ENCODE measurements at regions not wholly inside any gene's neighbourhood (a gene's known extent, or its start where the extent isn't known, plus 50 kb on each side); places are given as distances from the start of the nearest gene placed in this dataset.

DNA sequence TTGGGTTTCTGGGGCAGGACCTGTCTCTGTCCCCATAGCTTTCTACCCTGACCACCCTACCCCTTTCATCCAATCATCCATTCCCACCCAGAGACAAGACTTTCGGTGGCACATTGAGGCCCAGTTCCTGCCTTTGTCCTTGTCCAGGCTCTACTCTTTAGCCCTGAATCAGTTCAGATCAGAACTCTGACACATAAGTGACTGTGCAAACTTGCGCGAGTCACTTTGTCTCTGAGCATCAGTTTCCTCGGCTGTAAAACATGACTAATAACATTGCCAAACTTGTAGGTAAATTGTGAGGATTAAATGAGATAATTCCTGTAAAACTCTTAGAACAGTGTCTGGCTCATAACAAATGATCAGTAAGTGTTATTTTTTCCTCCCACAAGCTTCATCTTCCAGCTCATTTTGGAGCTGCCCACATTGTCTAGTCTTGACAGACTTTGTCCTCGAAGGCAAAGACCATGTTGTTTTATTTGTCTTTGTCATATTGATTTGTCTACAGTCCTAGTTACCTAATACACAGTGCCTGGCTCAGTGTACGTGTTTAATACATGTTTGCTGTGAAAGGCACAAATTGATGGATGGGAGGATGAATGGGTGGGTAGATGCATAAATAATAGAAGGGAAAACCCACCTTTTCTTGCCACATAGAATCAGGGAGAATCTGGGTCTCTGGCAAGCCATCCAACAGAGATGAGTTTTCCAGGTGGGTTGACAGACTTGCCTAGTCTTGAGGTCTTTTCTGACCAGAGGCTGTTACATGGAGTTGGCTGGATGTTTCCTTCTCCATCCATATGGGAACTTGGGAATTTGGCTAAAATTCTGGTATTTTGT, 262.9 kb downstream of the OMA1 start:
- no peaks in the 10 kb centered on the region for H3K4me1 ChIP-seq (ENCODE audit: insufficient read depth, low read length)
- H3K4me2 ChIP-seq (ENCODE audit: insufficient read depth, low read length) = no peak overlapping the region
- H3K79me2 ChIP-seq (ENCODE audit: insufficient read depth, low read length) = no peaks in the 10 kb centered on the region
- no peak for ATAC-seq (ENCODE audit: insufficient read depth, low read depth)
- H3K27me3 ChIP-seq (ENCODE audit: insufficient read depth, low read length, poor library complexity) = no peaks in the 10 kb centered on the region
- H4K20me1 ChIP-seq (ENCODE audit: insufficient read depth, low read length) = no peaks in the 10 kb centered on the region
- no peak for TF ChIP-seq EZH2 (IDR thresholded peaks at IDR 0.05; ENCODE audit: borderline replicate concordance, low read depth, low read length, severe bottlenecking)
- TF ChIP-seq, protein P1, sequence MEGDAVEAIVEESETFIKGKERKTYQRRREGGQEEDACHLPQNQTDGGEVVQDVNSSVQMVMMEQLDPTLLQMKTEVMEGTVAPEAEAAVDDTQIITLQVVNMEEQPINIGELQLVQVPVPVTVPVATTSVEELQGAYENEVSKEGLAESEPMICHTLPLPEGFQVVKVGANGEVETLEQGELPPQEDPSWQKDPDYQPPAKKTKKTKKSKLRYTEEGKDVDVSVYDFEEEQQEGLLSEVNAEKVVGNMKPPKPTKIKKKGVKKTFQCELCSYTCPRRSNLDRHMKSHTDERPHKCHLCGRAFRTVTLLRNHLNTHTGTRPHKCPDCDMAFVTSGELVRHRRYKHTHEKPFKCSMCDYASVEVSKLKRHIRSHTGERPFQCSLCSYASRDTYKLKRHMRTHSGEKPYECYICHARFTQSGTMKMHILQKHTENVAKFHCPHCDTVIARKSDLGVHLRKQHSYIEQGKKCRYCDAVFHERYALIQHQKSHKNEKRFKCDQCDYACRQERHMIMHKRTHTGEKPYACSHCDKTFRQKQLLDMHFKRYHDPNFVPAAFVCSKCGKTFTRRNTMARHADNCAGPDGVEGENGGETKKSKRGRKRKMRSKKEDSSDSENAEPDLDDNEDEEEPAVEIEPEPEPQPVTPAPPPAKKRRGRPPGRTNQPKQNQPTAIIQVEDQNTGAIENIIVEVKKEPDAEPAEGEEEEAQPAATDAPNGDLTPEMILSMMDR (IDR thresholded peaks at IDR 0.05; ENCODE audit: borderline replicate concordance, extremely low read depth, low read length, poor library complexity, severe bottlenecking) = no peak
- H2AFZ ChIP-seq (ENCODE audit: low read depth, low read length) = no peak overlapping the region
- no peaks in the 10 kb centered on the region for H3K9me3 ChIP-seq (ENCODE audit: insufficient read depth, low read length, severe bottlenecking)
- H3K9ac ChIP-seq (ENCODE audit: low read depth, low read length) = no peak overlapping the region
- H3K36me3 ChIP-seq (ENCODE audit: insufficient read depth, low read length) = no peaks in the 10 kb centered on the region
- H3K4me3 ChIP-seq (ENCODE audit: low read depth in 1 of 2, low read length in 2 of 2) = no peak overlapping the region
- no peak for DNase-seq
- no peak overlapping the region for H3K27ac ChIP-seq (ENCODE audit: low read length)

- H3K79me2 ChIP-seq (ENCODE audit: insufficient read depth, low read length) = no peaks in the 10 kb centered on the region
- no peaks in the 10 kb centered on the region for H3K36me3 ChIP-seq (ENCODE audit: insufficient read depth, low read length)
- H3K4me1 ChIP-seq (ENCODE audit: insufficient read depth, low read length) = no peaks in the 10 kb centered on the region
- DNase-seq (no peak), ATAC-seq (ENCODE audit: insufficient read depth, low read depth) (no peak)
- H3K9me3 ChIP-seq (ENCODE audit: insufficient read depth, low read length, severe bottlenecking) = no peaks in the 10 kb centered on the region
- H3K9ac ChIP-seq (ENCODE audit: low read depth, low read length) = no peak overlapping the region
- H2AFZ ChIP-seq (ENCODE audit: low read depth, low read length) = no peak overlapping the region
- no peaks in the 10 kb centered on the region for H3K27me3 ChIP-seq (ENCODE audit: insufficient read depth, low read length, poor library complexity)
- TF ChIP-seq, protein P1 (IDR thresholded peaks at IDR 0.05; ENCODE audit: borderline replicate concordance, extremely low read depth, low read length, poor library complexity, severe bottlenecking) = no peak
- no peak overlapping the region for H3K4me3 ChIP-seq (ENCODE audit: low read depth in 1 of 2, low read length in 2 of 2)
- H3K27ac ChIP-seq (ENCODE audit: low read length) = no peak overlapping the region
- H4K20me1 ChIP-seq (ENCODE audit: insufficient read depth, low read length) = no peaks in the 10 kb centered on the region
- no peak overlapping the region for H3K4me2 ChIP-seq (ENCODE audit: insufficient read depth, low read length)
Measured at GRCh38 chr1:58282623-58283387, 263.7 kb downstream of the OMA1 start.

DNA sequence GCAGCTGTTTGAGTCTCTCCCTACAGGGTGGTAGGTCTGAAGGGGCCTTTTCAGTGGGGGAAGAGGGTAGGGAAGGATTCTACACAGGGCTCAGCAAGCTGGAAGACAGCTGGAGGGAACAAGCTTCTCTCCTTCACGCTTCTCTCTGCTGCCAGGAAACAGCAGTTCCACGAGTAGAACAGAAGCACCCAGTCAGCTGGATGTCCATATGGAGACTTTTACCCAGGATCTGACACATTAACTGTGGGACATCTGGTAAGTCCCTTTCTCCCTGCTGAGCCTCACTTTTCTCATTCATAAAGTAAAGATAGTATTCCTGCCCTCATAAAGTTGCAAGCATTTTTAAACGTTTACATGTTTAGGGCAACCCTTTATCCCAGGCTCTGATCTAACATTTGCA, 280.3 kb downstream of the OMA1 start:
- no peak for ATAC-seq (ENCODE audit: insufficient read depth, low read depth)
- H3K9ac ChIP-seq (ENCODE audit: low read depth, low read length) = no peak overlapping the region
- TF ChIP-seq, protein P1 (IDR thresholded peaks at IDR 0.05; ENCODE audit: borderline replicate concordance, extremely low read depth, low read length, poor library complexity, severe bottlenecking) = no peak
- no peak for TF ChIP-seq EZH2 (IDR thresholded peaks at IDR 0.05; ENCODE audit: borderline replicate concordance, low read depth, low read length, severe bottlenecking)
- H3K79me2 ChIP-seq (ENCODE audit: insufficient read depth, low read length) = no peaks in the 10 kb centered on the region
- H3K4me1 ChIP-seq (ENCODE audit: insufficient read depth, low read length) = no peaks in the 10 kb centered on the region
- H3K27ac ChIP-seq (ENCODE audit: low read length) = no peak overlapping the region
- H3K4me3 ChIP-seq (ENCODE audit: low read depth in 1 of 2, low read length in 2 of 2) = no peak overlapping the region
- H2AFZ ChIP-seq (ENCODE audit: low read depth, low read length) = no peak overlapping the region
- H3K36me3 ChIP-seq (ENCODE audit: insufficient read depth, low read length) = no peaks in the 10 kb centered on the region
- H3K9me3 ChIP-seq (ENCODE audit: insufficient read depth, low read length, severe bottlenecking) = no peaks in the 10 kb centered on the region
- no peaks in the 10 kb centered on the region for H4K20me1 ChIP-seq (ENCODE audit: insufficient read depth, low read length)
- H3K4me2 ChIP-seq (ENCODE audit: insufficient read depth, low read length) = no peak overlapping the region
- H3K27me3 ChIP-seq (ENCODE audit: insufficient read depth, low read length, poor library complexity) = no peaks in the 10 kb centered on the region
- DNase-seq = no peak

All from DND-41 (cell line).